HUES48 (cell line): ENCODE measurements at regions not wholly inside any gene's neighbourhood (a gene's known extent, or its start where the extent isn't known, plus 50 kb on each side); places are given as distances from the start of the nearest gene placed in this dataset.

Source experiments
- H3K27ac ChIP-seq: one replicate; pipeline ENCODE4 v1.7.0; 2013; ENCODE audit warnings: low read depth, low read length, inconsistent platforms
- H3K27me3 ChIP-seq: 2 replicates; pipeline ENCODE4 v1.6.1; 2013; ENCODE audit warnings: mild to moderate bottlenecking, low read length; ENCODE audit not compliant: control insufficient read depth, insufficient read depth
- H3K36me3 ChIP-seq: 2 replicates; pipeline ENCODE4 v1.6.1; 2013; ENCODE audit warnings: low read length; ENCODE audit not compliant: control insufficient read depth, insufficient read depth
- H3K4me1 ChIP-seq: 2 replicates; pipeline ENCODE4 v1.6.1; 2013; ENCODE audit warnings: mild to moderate bottlenecking, low read length; ENCODE audit not compliant: control insufficient read depth, insufficient read depth
- H3K4me3 ChIP-seq: 2 replicates; pipeline ENCODE4 v1.5.1; 2013; ENCODE audit warnings: mild to moderate bottlenecking, low read depth, low read length
- H3K9ac ChIP-seq: 2 replicates; pipeline ENCODE4 v1.6.1; 2013; ENCODE audit warnings: mild to moderate bottlenecking, low read depth, low read length, moderate library complexity
- H3K9me3 ChIP-seq: 2 replicates; pipeline ENCODE4 v1.6.1; 2013; ENCODE audit warnings: low read length; ENCODE audit not compliant: control insufficient read depth, insufficient read depth

GRCh38 chr15:37783290-37783689, 151.2 kb upstream of the TMCO5A start:
- Histone ChIP-seq H3K4me1 (no peaks in the 10 kb centered on the region), H3K4me3 (no peak overlapping the region), H3K9ac (no peak overlapping the region), H3K36me3 (no peaks in the 10 kb centered on the region), H3K27ac (no peak overlapping the region), H3K9me3 (no peaks in the 10 kb centered on the region), H3K27me3 (no peaks in the 10 kb centered on the region)

- 0 out of 2 replicates have a peak, but pooled peaks cover 4% of the 10 kb centered on the region for H3K4me1 ChIP-seq
- no peaks in the 10 kb centered on the region for H3K9me3 ChIP-seq
- no peak overlapping the region for H3K9ac ChIP-seq
- no peaks in the 10 kb centered on the region for H3K27me3 ChIP-seq
- no peaks in the 10 kb centered on the region for H3K36me3 ChIP-seq
- no peak overlapping the region for H3K27ac ChIP-seq
- H3K4me3 ChIP-seq: no peak overlapping the region
These were observed 146.1 kb upstream of the TMCO5A start for GRCh38 chr15:37788330-37788729.

- no peaks in the 10 kb centered on the region for H3K36me3 ChIP-seq
- H3K9me3 ChIP-seq: no peaks in the 10 kb centered on the region
- H3K27me3 ChIP-seq: no peaks in the 10 kb centered on the region
- H3K27ac ChIP-seq: no peak overlapping the region
- H3K9ac ChIP-seq: no peak overlapping the region
- 0 out of 2 replicates have a peak, but pooled peaks cover 4% of the 10 kb centered on the region for H3K4me1 ChIP-seq
- no peak overlapping the region for H3K4me3 ChIP-seq
These were observed 145.6 kb upstream of the TMCO5A start for GRCh38 chr15:37788767-37789396.

DNA sequence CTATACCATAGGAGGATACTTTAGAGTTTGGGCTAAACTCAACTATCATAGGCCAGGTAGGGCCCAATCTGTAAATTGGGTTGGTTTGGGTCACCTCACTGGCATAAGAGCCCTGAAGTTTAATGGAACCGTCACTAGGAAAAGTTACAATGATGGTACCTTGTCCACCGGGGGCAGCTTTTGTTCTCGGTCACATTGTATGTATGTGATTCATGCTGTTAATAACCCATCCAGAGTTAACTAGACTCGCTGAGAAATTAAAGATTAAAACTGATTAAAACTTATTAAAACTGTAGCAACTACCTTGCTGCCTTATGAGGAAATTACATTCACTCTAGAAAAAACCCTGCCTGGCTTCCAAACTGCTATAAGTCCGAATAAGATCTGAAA, 145.0 kb upstream of the TMCO5A start:
- H3K9ac ChIP-seq: no peak overlapping the region
- H3K4me3 ChIP-seq: no peak overlapping the region
- no peak overlapping the region for H3K27ac ChIP-seq
- 0 out of 2 replicates have a peak, but pooled peaks cover 4% of the 10 kb centered on the region for H3K4me1 ChIP-seq
- H3K36me3 ChIP-seq: no peaks in the 10 kb centered on the region
- H3K27me3 ChIP-seq: no peaks in the 10 kb centered on the region
- no peaks in the 10 kb centered on the region for H3K9me3 ChIP-seq

DNA sequence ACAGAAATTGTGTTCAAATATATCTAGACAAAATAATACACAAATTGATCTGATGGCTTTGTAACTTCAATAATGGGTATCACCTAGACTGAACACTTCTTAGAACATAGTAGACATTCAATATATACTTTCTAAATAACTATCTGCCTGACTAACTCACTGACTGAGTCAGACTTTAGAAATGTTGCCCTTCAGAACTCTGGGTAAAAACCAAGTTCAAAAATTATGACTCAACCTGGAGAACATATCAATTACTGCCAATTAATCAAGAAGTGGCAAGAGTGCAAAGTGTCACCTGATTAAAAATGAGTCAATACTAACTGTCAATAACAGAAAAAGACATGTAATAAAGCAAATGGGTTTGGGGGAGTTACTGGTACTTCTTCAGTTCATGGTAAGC, 144.6 kb upstream of the TMCO5A start:
- no peak overlapping the region for H3K27ac ChIP-seq
- H3K9me3 ChIP-seq: no peaks in the 10 kb centered on the region
- H3K36me3 ChIP-seq: no peaks in the 10 kb centered on the region
- no peak overlapping the region for H3K9ac ChIP-seq
- H3K27me3 ChIP-seq: no peaks in the 10 kb centered on the region
- H3K4me3 ChIP-seq: no peak overlapping the region
- H3K4me1 ChIP-seq: 0 out of 2 replicates have a peak, but pooled peaks cover 4% of the 10 kb centered on the region

- H3K27ac ChIP-seq: no peak overlapping the region
- no peak overlapping the region for H3K9ac ChIP-seq
- no peaks in the 10 kb centered on the region for H3K36me3 ChIP-seq
- no peaks in the 10 kb centered on the region for H3K27me3 ChIP-seq
- H3K9me3 ChIP-seq: no peaks in the 10 kb centered on the region
- H3K4me3 ChIP-seq: no peak overlapping the region
- peaks cover 14% of the 10 kb centered on the region for H3K4me1 ChIP-seq
These were observed 142.7 kb upstream of the TMCO5A start for GRCh38 chr15:37791693-37792092.

- Histone ChIP-seq H3K4me1 (peaks cover 15% of the 10 kb centered on the region), H3K36me3 (no peaks in the 10 kb centered on the region), H3K27me3 (no peaks in the 10 kb centered on the region), H3K27ac (no peak overlapping the region), H3K9ac (no peak overlapping the region), H3K9me3 (no peaks in the 10 kb centered on the region), H3K4me3 (no peak overlapping the region)
These were observed 142.1 kb upstream of the TMCO5A start for GRCh38 chr15:37792351-37792750.

DNA sequence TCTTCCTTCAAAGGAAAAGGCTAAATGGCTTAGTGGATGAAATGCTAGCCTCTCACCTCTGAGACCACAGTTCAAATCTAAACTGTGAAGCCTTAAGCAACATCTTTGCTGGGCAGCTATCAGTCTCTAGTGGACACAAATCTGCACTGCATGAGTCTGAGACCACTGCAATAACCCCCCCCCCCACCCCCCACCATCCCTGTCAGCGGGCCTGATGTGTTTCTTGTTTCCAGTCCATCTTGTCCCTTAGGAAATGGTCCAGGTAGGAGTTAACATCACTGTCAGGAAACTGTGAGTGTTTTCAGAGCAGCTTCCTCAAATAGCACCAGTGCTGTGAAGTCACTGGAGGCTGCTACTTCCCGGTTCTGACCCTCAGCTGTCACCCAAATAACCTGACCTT, 140.6 kb upstream of the TMCO5A start:
- no peaks in the 10 kb centered on the region for H3K27me3 ChIP-seq
- no peaks in the 10 kb centered on the region for H3K9me3 ChIP-seq
- H3K27ac ChIP-seq: no peak overlapping the region
- H3K36me3 ChIP-seq: no peaks in the 10 kb centered on the region
- peaks cover 15% of the 10 kb centered on the region for H3K4me1 ChIP-seq
- no peak overlapping the region for H3K9ac ChIP-seq
- no peak overlapping the region for H3K4me3 ChIP-seq

DNA sequence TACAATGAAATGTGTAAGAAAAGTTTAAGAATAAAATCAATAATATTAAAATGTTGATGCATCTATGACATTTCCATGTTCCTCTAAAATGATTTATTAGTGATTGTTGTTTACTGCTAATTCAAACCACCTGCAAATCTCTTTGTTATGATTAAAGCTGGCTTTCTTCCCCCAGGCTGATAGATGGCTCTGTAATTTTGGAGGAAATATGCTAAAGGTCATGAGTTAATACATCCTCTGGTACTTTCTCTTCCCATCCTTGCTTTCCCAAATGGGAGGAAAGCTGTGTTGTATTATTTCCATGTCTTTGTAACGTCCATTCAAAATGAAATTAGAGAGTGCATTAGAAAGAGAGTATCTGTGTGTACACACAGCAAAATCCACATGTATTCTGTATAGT, 139.5 kb upstream of the TMCO5A start:
- H3K27me3 ChIP-seq: no peaks in the 10 kb centered on the region
- no peak overlapping the region for H3K27ac ChIP-seq
- no peaks in the 10 kb centered on the region for H3K9me3 ChIP-seq
- no peak overlapping the region for H3K4me3 ChIP-seq
- no peaks in the 10 kb centered on the region for H3K36me3 ChIP-seq
- peaks cover 15% of the 10 kb centered on the region for H3K4me1 ChIP-seq
- H3K9ac ChIP-seq: no peak overlapping the region

DNA sequence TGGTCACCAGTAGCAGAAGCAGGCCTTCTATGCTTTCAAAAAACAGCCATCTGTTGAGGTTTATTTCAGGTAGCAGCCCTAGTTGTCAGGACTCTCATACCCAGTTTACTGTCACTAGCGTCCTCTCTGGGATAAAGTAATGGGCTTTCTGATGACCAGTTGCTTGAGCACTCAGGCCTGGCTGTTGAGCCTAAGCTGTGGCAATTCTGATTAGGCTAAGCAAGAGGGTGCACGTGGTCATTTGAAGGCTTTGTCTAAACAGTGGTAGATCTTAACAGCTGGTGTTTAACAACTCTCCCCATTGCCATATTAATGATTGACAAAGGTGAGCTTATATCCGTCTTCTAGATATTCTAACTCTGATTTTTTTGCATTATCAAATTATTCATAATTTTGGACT, 132.9 kb upstream of the TMCO5A start:
- H3K27ac ChIP-seq: no peak overlapping the region
- no peak overlapping the region for H3K4me3 ChIP-seq
- H3K9ac ChIP-seq: no peak overlapping the region
- peaks cover 2% of the 10 kb centered on the region for H3K4me1 ChIP-seq
- no peaks in the 10 kb centered on the region for H3K9me3 ChIP-seq
- H3K27me3 ChIP-seq: no peaks in the 10 kb centered on the region
- no peaks in the 10 kb centered on the region for H3K36me3 ChIP-seq

GRCh38 chr15:37806808-37807207, 127.6 kb upstream of the TMCO5A start:
- H3K4me1 ChIP-seq: no peaks in the 10 kb centered on the region
- H3K36me3 ChIP-seq: no peaks in the 10 kb centered on the region
- no peak overlapping the region for H3K27ac ChIP-seq
- H3K9me3 ChIP-seq: no peaks in the 10 kb centered on the region
- no peak overlapping the region for H3K9ac ChIP-seq
- H3K4me3 ChIP-seq: no peak overlapping the region
- H3K27me3 ChIP-seq: no peaks in the 10 kb centered on the region
